IMR-90 (cell line): ENCODE measurements at regions not wholly inside any gene's neighbourhood (a gene's known extent, or its start where the extent isn't known, plus 50 kb on each side); places are given as distances from the start of the nearest gene placed in this dataset.

ENCODE experiments used
- BHLHE40 ChIP-seq: fragments of 150-350 bp; IDR thresholded peaks from 2 replicates; pipeline ENCODE4 v1.6.1; 2016; ENCODE audit warnings: mild to moderate bottlenecking, low read depth, low read length
- MAFK ChIP-seq: IDR thresholded peaks from 2 replicates; pipeline ENCODE4 v1.6.1; 2012; ENCODE audit warnings: low read depth, low read length, improper control_type of control experiment
- MXI1 ChIP-seq: IDR thresholded peaks from 2 replicates; pipeline ENCODE4 v1.6.1; 2012; ENCODE audit warnings: low read depth, mild to moderate bottlenecking, low read length, moderate library complexity, borderline replicate concordance
- POLR2A ChIP-seq: IDR thresholded peaks from 2 replicates; pipeline ENCODE4 v1.6.1; 2012; ENCODE audit warnings: mild to moderate bottlenecking, low read depth, low read length
- RAD21 ChIP-seq: IDR thresholded peaks from 2 replicates; pipeline ENCODE4 v1.6.1; 2012; ENCODE audit warnings: low read length, improper control_type of control experiment
- TF ChIP-seq, protein P1 (sequence below): fragments of 150-350 bp; IDR thresholded peaks from 2 replicates; pipeline ENCODE4 v1.6.1; 2017; ENCODE audit warnings: mild to moderate bottlenecking, antibody characterized with exemption, low read length, low read depth
- TF ChIP-seq, protein P2 (sequence below): conservative IDR thresholded peaks from 2 replicates; pipeline ENCODE4 v1.5.1; 2012; ENCODE audit warnings: mild to moderate bottlenecking, low read depth, low read length, improper control_type of control experiment
- TF ChIP-seq, protein P3 (sequence below): fragments of 150-350 bp; IDR thresholded peaks from 2 replicates; pipeline ENCODE4 v1.6.1; 2016; ENCODE audit warnings: low read depth, mild to moderate bottlenecking, low read length, moderate library complexity, borderline replicate concordance

DNA sequence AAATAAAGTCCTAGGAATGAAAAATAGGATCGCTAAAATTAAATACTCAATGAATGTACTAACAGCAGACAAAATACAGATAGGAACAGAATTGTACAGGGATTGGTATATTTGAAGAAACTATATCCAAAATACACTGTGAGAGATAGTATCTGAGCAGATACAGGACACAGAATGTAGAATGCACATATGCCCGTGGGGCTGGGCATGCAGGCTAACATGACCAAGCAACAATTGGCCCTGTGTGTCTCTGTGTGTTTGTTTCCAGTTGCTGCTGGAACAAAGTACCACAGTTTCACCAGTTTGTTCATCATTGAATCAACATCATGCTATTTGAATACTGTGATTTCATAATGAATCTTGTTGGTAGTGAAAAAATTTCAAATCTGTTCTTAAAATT is 127.6 kb downstream of the PMAIP1 start:
- TF ChIP-seq, protein P1, sequence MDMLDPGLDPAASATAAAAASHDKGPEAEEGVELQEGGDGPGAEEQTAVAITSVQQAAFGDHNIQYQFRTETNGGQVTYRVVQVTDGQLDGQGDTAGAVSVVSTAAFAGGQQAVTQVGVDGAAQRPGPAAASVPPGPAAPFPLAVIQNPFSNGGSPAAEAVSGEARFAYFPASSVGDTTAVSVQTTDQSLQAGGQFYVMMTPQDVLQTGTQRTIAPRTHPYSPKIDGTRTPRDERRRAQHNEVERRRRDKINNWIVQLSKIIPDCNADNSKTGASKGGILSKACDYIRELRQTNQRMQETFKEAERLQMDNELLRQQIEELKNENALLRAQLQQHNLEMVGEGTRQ = no peak
- TF ChIP-seq MXI1 (no peak), RAD21 (no peak), MAFK (no peak), BHLHE40 (no peak), POLR2A (no peak)
- TF ChIP-seq, protein P2, sequence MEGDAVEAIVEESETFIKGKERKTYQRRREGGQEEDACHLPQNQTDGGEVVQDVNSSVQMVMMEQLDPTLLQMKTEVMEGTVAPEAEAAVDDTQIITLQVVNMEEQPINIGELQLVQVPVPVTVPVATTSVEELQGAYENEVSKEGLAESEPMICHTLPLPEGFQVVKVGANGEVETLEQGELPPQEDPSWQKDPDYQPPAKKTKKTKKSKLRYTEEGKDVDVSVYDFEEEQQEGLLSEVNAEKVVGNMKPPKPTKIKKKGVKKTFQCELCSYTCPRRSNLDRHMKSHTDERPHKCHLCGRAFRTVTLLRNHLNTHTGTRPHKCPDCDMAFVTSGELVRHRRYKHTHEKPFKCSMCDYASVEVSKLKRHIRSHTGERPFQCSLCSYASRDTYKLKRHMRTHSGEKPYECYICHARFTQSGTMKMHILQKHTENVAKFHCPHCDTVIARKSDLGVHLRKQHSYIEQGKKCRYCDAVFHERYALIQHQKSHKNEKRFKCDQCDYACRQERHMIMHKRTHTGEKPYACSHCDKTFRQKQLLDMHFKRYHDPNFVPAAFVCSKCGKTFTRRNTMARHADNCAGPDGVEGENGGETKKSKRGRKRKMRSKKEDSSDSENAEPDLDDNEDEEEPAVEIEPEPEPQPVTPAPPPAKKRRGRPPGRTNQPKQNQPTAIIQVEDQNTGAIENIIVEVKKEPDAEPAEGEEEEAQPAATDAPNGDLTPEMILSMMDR = no peak
- TF ChIP-seq, protein P3, sequence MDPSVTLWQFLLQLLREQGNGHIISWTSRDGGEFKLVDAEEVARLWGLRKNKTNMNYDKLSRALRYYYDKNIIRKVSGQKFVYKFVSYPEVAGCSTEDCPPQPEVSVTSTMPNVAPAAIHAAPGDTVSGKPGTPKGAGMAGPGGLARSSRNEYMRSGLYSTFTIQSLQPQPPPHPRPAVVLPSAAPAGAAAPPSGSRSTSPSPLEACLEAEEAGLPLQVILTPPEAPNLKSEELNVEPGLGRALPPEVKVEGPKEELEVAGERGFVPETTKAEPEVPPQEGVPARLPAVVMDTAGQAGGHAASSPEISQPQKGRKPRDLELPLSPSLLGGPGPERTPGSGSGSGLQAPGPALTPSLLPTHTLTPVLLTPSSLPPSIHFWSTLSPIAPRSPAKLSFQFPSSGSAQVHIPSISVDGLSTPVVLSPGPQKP = no peak
